Endothelial cell (in vitro differentiated cells): ENCODE measurements at regions not wholly inside any gene's neighbourhood (a gene's known extent, or its start where the extent isn't known, plus 50 kb on each side); places are given as distances from the start of the nearest gene placed in this dataset.
A peak's percentile ranks its signal among the peaks of the same experiment; 100 is the strongest.
"Not testable (repeated sequence)": the region's sequence is repeated elsewhere in the genome, so short reads cannot be mapped to it uniquely, and the experiment has no call there.

Experiments used
- DNase-seq: peaks from one replicate; pipeline ENCODE4 v3.0.0; 2021; ENCODE audit warnings: low spot score
- H3K27ac Mint-ChIP-seq: one replicate; pipeline ENCODE4 v1.8.0; 2021; ENCODE audit warnings: mixed read lengths, inconsistent platforms; ENCODE audit not compliant: unreplicated experiment
- H3K27me3 Mint-ChIP-seq: one replicate; pipeline ENCODE4 v1.8.0; 2021; ENCODE audit warnings: mild to moderate bottlenecking, moderate library complexity, mixed read lengths, inconsistent platforms; ENCODE audit not compliant: unreplicated experiment
- H3K36me3 Mint-ChIP-seq: one replicate; pipeline ENCODE4 v1.8.0; 2021; ENCODE audit warnings: mild to moderate bottlenecking, low read depth, mixed read lengths, inconsistent platforms; ENCODE audit not compliant: unreplicated experiment
- H3K4me1 Mint-ChIP-seq: one replicate; pipeline ENCODE4 v1.8.0; 2021; ENCODE audit warnings: mild to moderate bottlenecking, mixed read lengths, inconsistent platforms; ENCODE audit not compliant: unreplicated experiment
- H3K4me3 Mint-ChIP-seq: one replicate; pipeline ENCODE4 v1.8.0; 2021; ENCODE audit warnings: mild to moderate bottlenecking, mixed read lengths, inconsistent platforms; ENCODE audit not compliant: unreplicated experiment
- H3K9me3 Mint-ChIP-seq: one replicate; pipeline ENCODE4 v1.8.0; 2021; ENCODE audit warnings: mixed read lengths, inconsistent platforms; ENCODE audit not compliant: unreplicated experiment
- CTCF ChIP-seq: fragments of 200-600 bp; sonication (generic); IDR thresholded peaks from one replicate; pipeline ENCODE4 v1.5.0; 2021; ENCODE audit warnings: antibody characterized with exemption; ENCODE audit not compliant: unreplicated experiment

DNA sequence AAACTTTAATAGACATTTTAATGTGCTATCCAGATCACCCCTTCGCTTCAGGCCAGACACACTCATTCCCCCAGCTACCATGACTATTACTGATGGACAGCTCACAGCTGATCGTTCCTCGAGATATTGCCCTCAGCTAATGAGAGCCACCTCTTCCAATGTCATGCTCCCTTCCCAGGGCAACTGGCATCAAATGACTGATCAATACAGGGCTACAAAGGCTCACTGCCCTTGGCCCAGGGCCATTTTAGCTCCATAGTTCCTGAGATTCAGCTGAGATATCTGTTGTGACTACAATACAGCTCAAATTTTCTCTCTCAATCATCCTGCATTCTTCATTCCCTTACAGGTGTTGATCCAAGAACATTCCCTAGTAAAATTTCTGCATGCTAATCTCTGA lies 104.5 kb upstream of the PKN2 start:
- no peak for DNase-seq
- H3K27me3 Mint-ChIP-seq, result no peaks in the 10 kb centered on the region
- H3K9me3 Mint-ChIP-seq, result no peaks in the 10 kb centered on the region
- no peak overlapping the region for H3K27ac Mint-ChIP-seq
- no peaks in the 10 kb centered on the region for H3K36me3 Mint-ChIP-seq
- no peak for TF ChIP-seq CTCF
- H3K4me1 Mint-ChIP-seq, result no peaks in the 10 kb centered on the region
- H3K4me3 Mint-ChIP-seq, result no peak overlapping the region

GRCh38 chr1:88581703-88582102 lies 102.4 kb upstream of the PKN2 start:
- no peaks in the 10 kb centered on the region for H3K9me3 Mint-ChIP-seq
- no peak overlapping the region for H3K27ac Mint-ChIP-seq
- peaks cover 1% of the 10 kb centered on the region for H3K27me3 Mint-ChIP-seq
- H3K4me1 Mint-ChIP-seq, result no peaks in the 10 kb centered on the region
- no peaks in the 10 kb centered on the region for H3K36me3 Mint-ChIP-seq
- no peak for DNase-seq
- no peak overlapping the region for H3K4me3 Mint-ChIP-seq
- no peak for TF ChIP-seq CTCF

GRCh38 chr1:88593358-88593757 lies 90.7 kb upstream of the PKN2 start:
- H3K4me1 Mint-ChIP-seq, result no peaks in the 10 kb centered on the region
- peaks cover 9% of the 10 kb centered on the region for H3K36me3 Mint-ChIP-seq
- no peak overlapping the region for H3K4me3 Mint-ChIP-seq
- H3K9me3 Mint-ChIP-seq, result no peaks in the 10 kb centered on the region
- H3K27me3 Mint-ChIP-seq, result no peaks in the 10 kb centered on the region
- no peak overlapping the region for H3K27ac Mint-ChIP-seq
- TF ChIP-seq CTCF, result no peak
- no peak for DNase-seq

GRCh38 chr1:88595355-88596002 lies 88.6 kb upstream of the PKN2 start:
- Mint-ChIP-seq H3K36me3 (peaks cover 15% of the 10 kb centered on the region), H3K27ac (no peak overlapping the region), H3K9me3 (no peaks in the 10 kb centered on the region), H3K4me1 (no peaks in the 10 kb centered on the region), H3K27me3 (no peaks in the 10 kb centered on the region), H3K4me3 (no peak overlapping the region)
- no peak for DNase-seq
- peak; percentile 59 for TF ChIP-seq CTCF

DNA sequence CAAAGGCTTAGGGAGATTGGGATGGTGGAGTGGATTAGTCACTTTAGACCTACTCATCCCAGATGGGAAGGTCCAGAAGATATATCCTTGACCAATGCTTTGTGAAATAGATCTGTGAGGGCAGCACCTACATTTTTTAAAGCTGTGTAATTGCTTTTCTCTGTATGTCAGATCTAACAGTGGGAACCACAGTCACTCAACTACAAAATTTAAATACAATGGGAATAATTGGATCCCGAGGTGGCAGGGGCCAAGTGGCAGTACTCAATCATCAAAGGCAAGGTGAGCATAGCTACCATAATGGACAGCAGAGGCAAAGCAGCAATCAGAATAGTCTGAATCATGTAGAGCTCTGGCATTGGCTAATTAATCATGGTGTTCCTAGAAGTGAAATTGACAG lies 86.1 kb upstream of the PKN2 start:
- H3K4me1 Mint-ChIP-seq, H3K27me3 Mint-ChIP-seq, H3K9me3 Mint-ChIP-seq, H3K4me3 Mint-ChIP-seq, H3K27ac Mint-ChIP-seq, DNase-seq: not testable (repeated sequence)
- H3K36me3 Mint-ChIP-seq, result peaks cover 15% of the 10 kb centered on the region
